Activated CD8-positive, alpha-beta memory T cell treated with anti-CD3 and anti-CD28 coated beads, Interleukin-2, amount 50 U/mL, for 4 hours (primary cell): ENCODE measurements at regions not wholly inside any gene's neighbourhood (a gene's known extent, or its start where the extent isn't known, plus 50 kb on each side); places are given as distances from the start of the nearest gene placed in this dataset.

ENCODE experiments used
- DNase-seq: peaks from one replicate; pipeline ENCODE4 v3.0.0-alpha.2; 2020

GRCh38 chr18:78769502-78770105, 210.0 kb upstream of the SALL3 start:
- DNase-seq: no peak

- DNase-seq: no peak
These were observed 209.3 kb upstream of the SALL3 start for GRCh38 chr18:78770139-78770822.

GRCh38 chr18:78770823-78771139, 208.8 kb upstream of the SALL3 start:
- no peak for DNase-seq

GRCh38 chr18:78771496-78772359, 207.9 kb upstream of the SALL3 start:
- DNase-seq: no peak

GRCh38 chr18:78772360-78773302, 207.0 kb upstream of the SALL3 start:
- no peak for DNase-seq

GRCh38 chr18:78773303-78773755, 206.3 kb upstream of the SALL3 start:
- no peak for DNase-seq

- no peak for DNase-seq
These were observed 205.8 kb upstream of the SALL3 start for GRCh38 chr18:78773819-78774218.

GRCh38 chr18:78774741-78775141, 204.9 kb upstream of the SALL3 start:
- DNase-seq: no peak

- DNase-seq: no peak
These were observed 203.5 kb upstream of the SALL3 start for GRCh38 chr18:78776151-78776550.

GRCh38 chr18:78776706-78777285, 202.8 kb upstream of the SALL3 start:
- no peak for DNase-seq

GRCh38 chr18:78777992-78778391, 201.6 kb upstream of the SALL3 start:
- DNase-seq: no peak

- no peak for DNase-seq
These were observed 201.0 kb upstream of the SALL3 start for GRCh38 chr18:78778651-78779050.

- no peak for DNase-seq
These were observed 199.5 kb upstream of the SALL3 start for GRCh38 chr18:78779996-78780718.

- no peak for DNase-seq
These were observed 198.7 kb upstream of the SALL3 start for GRCh38 chr18:78780719-78781600.

- DNase-seq: no peak
These were observed 198.0 kb upstream of the SALL3 start for GRCh38 chr18:78781601-78781960.

- no peak for DNase-seq
These were observed 196.6 kb upstream of the SALL3 start for GRCh38 chr18:78782951-78783563.

GRCh38 chr18:78783564-78783960, 196.1 kb upstream of the SALL3 start:
- DNase-seq: no peak

GRCh38 chr18:78784861-78785260, 194.8 kb upstream of the SALL3 start:
- no peak for DNase-seq

- no peak for DNase-seq
These were observed 193.9 kb upstream of the SALL3 start for GRCh38 chr18:78785706-78786105.

- no peak for DNase-seq
These were observed 192.8 kb upstream of the SALL3 start for GRCh38 chr18:78786776-78787175.
